ENCODE measurements at regions not wholly inside any gene's neighbourhood (a gene's known extent, or its start where the extent isn't known, plus 50 kb on each side); places are given as distances from the start of the nearest gene placed in this dataset.

DNA sequence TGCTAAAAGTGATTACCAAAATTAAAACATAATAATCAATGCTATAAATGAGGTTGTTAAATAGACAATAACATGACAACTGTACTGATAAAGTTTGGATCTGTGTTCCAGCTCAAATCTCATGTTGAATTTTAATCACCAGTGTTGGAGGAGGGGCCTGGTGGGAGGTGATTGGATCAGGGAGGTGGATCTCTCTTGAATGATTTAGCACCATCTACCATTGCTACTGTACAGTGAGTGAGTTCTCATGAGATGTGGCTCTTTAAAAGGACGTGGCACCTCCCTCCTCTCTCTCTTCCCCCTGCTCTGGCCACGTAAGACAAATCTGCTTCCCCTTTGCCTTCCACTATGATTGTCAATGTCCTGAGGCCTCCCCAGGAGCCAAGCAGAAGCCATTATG is 77.5 kb downstream of the HTR5A start:
- FAIRE-seq = no peak
- Histone ChIP-seq H3K27me3 (ENCODE audit: control insufficient read depth, insufficient read depth, low read length) (no peaks in the 10 kb centered on the region), H3K9ac (ENCODE audit: low read length in 3 of 3) (no peak overlapping the region), H3K4me1 (ENCODE audit: control insufficient read depth in 2 of 3, insufficient read depth in 2 of 3, low read depth in 1 of 3, low read length in 3 of 3) (no peaks in the 10 kb centered on the region), H3K9me3 (ENCODE audit: control insufficient read depth in 2 of 3, insufficient read depth in 1 of 3, low read length in 3 of 3) (no peaks in the 10 kb centered on the region), H3K27ac (ENCODE audit: low read depth in 2 of 2, low read length in 2 of 2) (no peak overlapping the region), H3K36me3 (ENCODE audit: control insufficient read depth in 2 of 3, insufficient read depth in 3 of 3, low read length in 3 of 3) (no peaks in the 10 kb centered on the region), H3K4me3 (ENCODE audit: low read length in 3 of 3) (no peak overlapping the region)
- DNase-seq = no peak
- intact Hi-C loops (cut with DNase I) = no loop called here
- TF ChIP-seq, protein P1, sequence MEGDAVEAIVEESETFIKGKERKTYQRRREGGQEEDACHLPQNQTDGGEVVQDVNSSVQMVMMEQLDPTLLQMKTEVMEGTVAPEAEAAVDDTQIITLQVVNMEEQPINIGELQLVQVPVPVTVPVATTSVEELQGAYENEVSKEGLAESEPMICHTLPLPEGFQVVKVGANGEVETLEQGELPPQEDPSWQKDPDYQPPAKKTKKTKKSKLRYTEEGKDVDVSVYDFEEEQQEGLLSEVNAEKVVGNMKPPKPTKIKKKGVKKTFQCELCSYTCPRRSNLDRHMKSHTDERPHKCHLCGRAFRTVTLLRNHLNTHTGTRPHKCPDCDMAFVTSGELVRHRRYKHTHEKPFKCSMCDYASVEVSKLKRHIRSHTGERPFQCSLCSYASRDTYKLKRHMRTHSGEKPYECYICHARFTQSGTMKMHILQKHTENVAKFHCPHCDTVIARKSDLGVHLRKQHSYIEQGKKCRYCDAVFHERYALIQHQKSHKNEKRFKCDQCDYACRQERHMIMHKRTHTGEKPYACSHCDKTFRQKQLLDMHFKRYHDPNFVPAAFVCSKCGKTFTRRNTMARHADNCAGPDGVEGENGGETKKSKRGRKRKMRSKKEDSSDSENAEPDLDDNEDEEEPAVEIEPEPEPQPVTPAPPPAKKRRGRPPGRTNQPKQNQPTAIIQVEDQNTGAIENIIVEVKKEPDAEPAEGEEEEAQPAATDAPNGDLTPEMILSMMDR (IDR thresholded peaks at IDR 0.05; ENCODE audit: borderline replicate concordance, extremely low read depth, insufficient read depth) = no peak

DNA sequence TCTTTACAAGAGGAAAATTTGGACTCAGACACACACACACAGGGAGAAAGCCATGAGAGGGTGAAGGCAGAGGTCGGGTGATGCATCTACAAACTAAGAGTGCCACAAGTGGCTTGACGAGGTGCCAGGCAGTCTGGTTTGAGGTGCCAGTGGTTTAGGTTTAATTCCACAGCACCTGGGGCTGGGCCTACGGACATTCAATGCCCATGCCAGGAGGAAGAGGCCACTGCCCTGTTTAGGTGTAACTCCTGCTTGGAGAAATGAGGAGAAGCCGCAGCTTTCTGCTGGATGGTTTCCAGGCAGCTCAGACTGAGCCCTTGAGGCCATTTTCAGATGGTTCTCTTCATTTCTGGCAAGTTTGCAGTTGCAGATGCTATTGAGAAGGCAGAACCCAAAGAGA is 83.6 kb downstream of the HTR5A start:
- FAIRE-seq = no peak
- H3K9ac ChIP-seq (ENCODE audit: low read length in 3 of 3) = no peak overlapping the region
- H3K27ac ChIP-seq (ENCODE audit: low read depth in 2 of 2, low read length in 2 of 2) = no peak overlapping the region
- intact Hi-C loops (cut with DNase I) = no loop called here
- H3K36me3 ChIP-seq (ENCODE audit: control insufficient read depth in 2 of 3, insufficient read depth in 3 of 3, low read length in 3 of 3) = no peaks in the 10 kb centered on the region
- H3K9me3 ChIP-seq (ENCODE audit: control insufficient read depth in 2 of 3, insufficient read depth in 1 of 3, low read length in 3 of 3) = peaks cover 0 to 3% (median 0%) of the 10 kb centered on the region in 3 donors
- no peak for DNase-seq
- no peak overlapping the region for H3K4me3 ChIP-seq (ENCODE audit: low read length in 3 of 3)
- TF ChIP-seq, protein P1 (IDR thresholded peaks at IDR 0.05; ENCODE audit: borderline replicate concordance, extremely low read depth, insufficient read depth) = no peak
- H3K27me3 ChIP-seq (ENCODE audit: control insufficient read depth, insufficient read depth, low read length) = no peaks in the 10 kb centered on the region
- H3K4me1 ChIP-seq (ENCODE audit: control insufficient read depth in 2 of 3, insufficient read depth in 2 of 3, low read depth in 1 of 3, low read length in 3 of 3) = no peaks in the 10 kb centered on the region

DNA sequence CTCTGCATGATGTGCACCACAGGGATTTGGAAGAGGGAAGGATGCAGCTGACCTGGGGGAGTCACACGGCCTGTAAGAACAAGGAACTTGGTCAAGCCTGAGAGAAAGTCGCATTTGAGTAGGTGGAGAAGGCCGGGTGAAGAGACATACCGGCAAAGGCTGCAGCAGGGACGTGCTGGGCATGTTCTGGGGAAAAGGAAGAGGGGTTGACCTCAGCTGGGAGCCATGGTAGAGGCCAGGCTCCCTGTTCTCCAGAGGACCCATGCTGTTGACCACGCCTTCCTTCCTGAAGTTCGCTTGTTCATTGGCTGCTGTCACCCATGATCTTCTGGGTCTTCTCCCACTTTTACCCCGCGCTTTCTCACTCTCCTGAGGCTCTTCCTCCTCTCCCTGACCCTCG is 84.5 kb downstream of the HTR5A start:
- no peak overlapping the region for H3K9ac ChIP-seq (ENCODE audit: low read length in 3 of 3)
- peaks cover 0 to 3% (median 0%) of the 10 kb centered on the region in 3 donors for H3K9me3 ChIP-seq (ENCODE audit: control insufficient read depth in 2 of 3, insufficient read depth in 1 of 3, low read length in 3 of 3)
- intact Hi-C loops (cut with DNase I) = no loop called here
- no peak for DNase-seq
- no peaks in the 10 kb centered on the region for H3K36me3 ChIP-seq (ENCODE audit: control insufficient read depth in 2 of 3, insufficient read depth in 3 of 3, low read length in 3 of 3)
- TF ChIP-seq, protein P1 (IDR thresholded peaks at IDR 0.05; ENCODE audit: borderline replicate concordance, extremely low read depth, insufficient read depth) = no peak
- H3K4me1 ChIP-seq (ENCODE audit: control insufficient read depth in 2 of 3, insufficient read depth in 2 of 3, low read depth in 1 of 3, low read length in 3 of 3) = no peaks in the 10 kb centered on the region
- H3K27me3 ChIP-seq (ENCODE audit: control insufficient read depth, insufficient read depth, low read length) = no peaks in the 10 kb centered on the region
- FAIRE-seq = no peak
- no peak overlapping the region for H3K4me3 ChIP-seq (ENCODE audit: low read length in 3 of 3)
- H3K27ac ChIP-seq (ENCODE audit: low read depth in 2 of 2, low read length in 2 of 2) = no peak overlapping the region

DNA sequence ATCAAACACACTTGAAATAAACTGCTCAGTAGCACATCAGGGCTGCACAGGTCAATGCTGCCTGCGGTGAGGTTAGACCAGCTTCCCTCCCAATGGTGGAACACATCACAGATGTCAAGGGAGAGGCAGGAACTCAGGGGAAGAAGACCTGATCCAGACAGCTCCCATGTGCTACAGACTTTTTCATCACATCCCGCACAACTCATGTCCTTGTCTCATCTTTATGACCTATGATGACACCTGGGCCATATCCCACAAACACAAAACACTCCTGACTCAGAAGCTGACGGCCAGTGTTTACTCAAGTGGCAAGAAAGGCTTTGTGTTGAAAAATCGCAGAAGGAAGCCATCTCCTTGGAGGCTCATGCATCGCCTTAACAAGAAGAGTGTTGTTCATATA is 91.6 kb downstream of the HTR5A start:
- Histone ChIP-seq H3K36me3 (ENCODE audit: control insufficient read depth in 2 of 3, insufficient read depth in 3 of 3, low read length in 3 of 3) (no peaks in the 10 kb centered on the region), H3K27me3 (ENCODE audit: control insufficient read depth, insufficient read depth, low read length) (no peaks in the 10 kb centered on the region), H3K4me3 (ENCODE audit: low read length in 3 of 3) (no peak overlapping the region), H3K4me1 (ENCODE audit: control insufficient read depth in 2 of 3, insufficient read depth in 2 of 3, low read depth in 1 of 3, low read length in 3 of 3) (no peaks in the 10 kb centered on the region), H3K9ac (ENCODE audit: low read length in 3 of 3) (no peak overlapping the region), H3K27ac (ENCODE audit: low read depth in 2 of 2, low read length in 2 of 2) (no peak overlapping the region), H3K9me3 (ENCODE audit: control insufficient read depth in 2 of 3, insufficient read depth in 1 of 3, low read length in 3 of 3) (peaks cover 0 to 3% (median 0%) of the 10 kb centered on the region in 3 donors)
- DNase-seq = no peak
- no peak for FAIRE-seq
- TF ChIP-seq, protein P1 (IDR thresholded peaks at IDR 0.05; ENCODE audit: borderline replicate concordance, extremely low read depth, insufficient read depth) = no peak
- intact Hi-C loops (cut with DNase I) = no loop called here

Measured in kidney (tissue), 13 donors.